NCI-H1694 (cell line): ENCODE measurements at regions not wholly inside any gene's neighbourhood (a gene's known extent, or its start where the extent isn't known, plus 50 kb on each side); places are given as distances from the start of the nearest gene placed in this dataset.
"Not testable (repeated sequence)": the region's sequence is repeated elsewhere in the genome, so short reads cannot be mapped to it uniquely, and the experiment has no call there.

Experiments
- DNase-seq: peaks from one replicate; lab custom pipeline; 2025; lab: John Stamatoyannopoulos, UW

- no peak for DNase-seq
Observed at GRCh38 chr14:80291101-80291500, 79.8 kb upstream of the DIO2 start.

DNA sequence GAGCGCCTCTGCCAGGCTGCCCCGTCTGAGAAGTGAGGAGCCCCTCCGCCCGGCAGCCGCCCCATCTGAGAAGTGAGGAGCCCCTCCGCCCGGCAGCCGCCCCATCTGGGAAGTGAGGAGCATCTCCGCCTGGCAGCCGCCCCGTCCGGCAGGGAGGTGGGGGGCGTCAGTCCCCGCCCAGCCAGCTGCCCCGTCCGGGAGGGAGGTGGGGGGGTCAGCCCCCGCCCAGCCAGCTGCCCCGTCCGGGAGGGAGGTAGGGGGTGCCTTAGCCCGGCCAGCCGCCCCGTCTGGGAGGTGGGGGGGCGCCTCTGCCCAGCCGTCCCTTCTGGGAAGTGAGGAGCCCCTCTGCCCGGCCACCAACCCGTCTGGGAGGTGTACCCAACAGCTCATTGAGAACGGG lies 75.4 kb upstream of the DIO2 start:
- not testable (repeated sequence) for DNase-seq

GRCh38 chr14:80278293-80279023 lies 67.2 kb upstream of the DIO2 start:
- no peak for DNase-seq

DNA sequence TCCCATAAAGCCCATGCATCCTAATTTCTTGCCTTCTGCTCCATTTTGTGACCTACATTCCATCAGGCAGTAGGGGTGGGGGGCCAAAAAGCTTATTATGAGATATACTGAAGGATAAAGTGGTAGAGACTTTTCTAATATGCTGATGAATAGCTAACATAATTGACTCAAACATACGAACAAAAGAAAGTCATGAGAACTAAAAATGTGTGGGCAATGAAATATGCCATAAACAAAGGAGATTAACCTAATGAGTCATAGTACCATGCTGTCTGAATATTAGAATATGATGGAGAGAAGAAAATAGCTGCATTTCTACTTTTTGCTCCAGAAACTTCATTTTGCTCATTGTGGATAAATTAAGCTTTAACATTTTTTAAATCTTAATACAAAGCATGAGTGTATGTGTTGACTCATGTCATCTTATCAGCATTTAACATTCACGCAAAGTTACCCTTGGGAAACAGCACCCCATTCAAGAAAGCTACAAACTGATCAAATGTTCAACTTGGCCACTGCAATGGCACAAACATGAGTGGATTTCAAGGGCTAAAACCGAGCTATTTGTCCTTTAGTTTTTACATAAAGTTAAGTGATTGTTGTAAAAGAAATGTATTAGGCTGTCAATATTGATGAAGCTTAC lies 64.0 kb upstream of the DIO2 start:
- no peak for DNase-seq

- not testable (repeated sequence) for DNase-seq
Observed at GRCh38 chr14:80274310-80274709, 63.0 kb upstream of the DIO2 start.

DNA sequence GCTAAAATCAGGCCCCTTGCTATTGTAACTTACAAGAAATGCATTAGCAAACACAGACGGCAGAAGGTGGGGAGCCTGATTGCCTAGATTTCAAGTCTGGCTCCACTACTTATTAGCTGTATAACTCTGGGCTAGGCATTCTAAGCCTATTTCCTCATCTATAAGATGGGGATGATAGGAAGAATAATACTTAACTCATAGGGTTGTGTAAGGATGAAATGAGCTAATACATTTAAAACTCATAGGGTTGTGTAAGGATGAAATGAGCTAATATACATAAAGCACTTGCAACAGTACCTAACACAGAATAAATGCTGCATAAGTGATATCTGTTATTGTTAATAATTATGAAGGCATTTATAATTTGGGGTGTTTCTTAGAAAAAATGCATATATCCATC lies 60.1 kb upstream of the DIO2 start:
- no peak for DNase-seq

GRCh38 chr14:80269353-80269925 lies 58.1 kb upstream of the DIO2 start:
- no peak for DNase-seq

DNA sequence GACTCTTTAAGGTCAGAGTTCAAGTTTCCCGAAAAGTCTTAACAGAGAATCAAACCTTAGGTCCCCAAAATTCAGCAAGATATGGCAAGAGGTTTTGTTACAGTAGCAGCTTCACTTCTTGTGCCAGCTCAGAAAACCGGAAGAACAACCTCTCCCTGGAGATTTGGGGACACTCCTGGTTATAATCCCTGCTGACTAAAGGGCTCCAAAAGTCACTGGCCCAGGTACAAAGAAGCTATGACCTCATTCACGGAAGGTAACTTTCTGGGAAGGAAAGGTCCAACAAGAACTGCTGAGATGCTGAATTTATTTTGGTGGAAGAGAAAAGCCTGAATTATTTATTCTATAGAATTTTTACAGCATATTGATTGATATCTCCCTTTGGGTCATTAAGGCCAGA lies 55.6 kb upstream of the DIO2 start:
- DNase-seq, result no peak

DNA sequence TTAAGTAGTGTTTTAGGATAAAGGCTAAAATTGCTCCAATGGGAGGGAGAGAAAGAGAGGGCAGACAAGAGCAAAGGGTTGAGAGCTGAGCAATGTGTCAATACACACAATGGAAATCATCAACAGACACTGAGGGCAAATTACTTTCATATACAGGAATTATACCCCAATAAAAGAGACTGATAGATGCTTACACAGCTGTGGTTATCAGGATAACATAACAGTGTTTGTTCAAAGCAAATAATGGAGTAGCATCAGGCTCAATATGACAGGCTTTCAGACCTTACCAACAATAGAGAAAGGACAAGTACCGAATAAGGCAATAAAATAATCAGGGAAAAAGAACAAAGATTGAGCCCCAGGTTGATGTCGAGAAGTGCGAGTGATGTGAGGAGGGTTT lies 53.4 kb upstream of the DIO2 start:
- DNase-seq, result no peak
